Smooth muscle cell (in vitro differentiated cells): ENCODE measurements at regions not wholly inside any gene's neighbourhood (a gene's known extent, or its start where the extent isn't known, plus 50 kb on each side); places are given as distances from the start of the nearest gene placed in this dataset.

ENCODE experiments used
- DNase-seq: peaks from one replicate; lab custom pipeline; 2025; ENCODE audit not compliant: unreplicated experiment; lab: John Stamatoyannopoulos, UW
- H2AFZ ChIP-seq: fragments of 200-600 bp; sonication (generic); 2 replicates; pipeline ENCODE4 v1.6.0; 2016; ENCODE audit warnings: antibody characterized with exemption, low read depth, mild to moderate bottlenecking
- H3F3A ChIP-seq: fragments of 200-600 bp; sonication (generic); 2 replicates; pipeline ENCODE4 v1.6.0; 2017; ENCODE audit warnings: antibody characterized with exemption, low read depth
- H3K27ac ChIP-seq: fragments of 200-600 bp; sonication (generic); 2 replicates; pipeline ENCODE4 v1.5.1; 2016; ENCODE audit warnings: low read depth, mild to moderate bottlenecking
- H3K27me3 ChIP-seq: fragments of 200-600 bp; sonication (generic); 2 replicates; pipeline ENCODE4 v1.6.1; 2016; ENCODE audit warnings: low read depth, mild to moderate bottlenecking
- H3K36me3 ChIP-seq: fragments of 200-600 bp; sonication (generic); 2 replicates; pipeline ENCODE4 v1.5.1; 2016; ENCODE audit warnings: low read depth
- H3K4me1 ChIP-seq: fragments of 200-600 bp; sonication (generic); 2 replicates; pipeline ENCODE4 v1.5.1; 2016; ENCODE audit warnings: low read depth
- H3K4me2 ChIP-seq: fragments of 200-600 bp; sonication (generic); 2 replicates; pipeline ENCODE4 v1.6.0; 2016; ENCODE audit warnings: mild to moderate bottlenecking
- H3K4me3 ChIP-seq: fragments of 200-600 bp; sonication (generic); 2 replicates; pipeline ENCODE4 v1.5.1; 2016; ENCODE audit warnings: mild to moderate bottlenecking
- H3K79me2 ChIP-seq: fragments of 200-600 bp; sonication (generic); 2 replicates; pipeline ENCODE4 v1.6.0; 2016; ENCODE audit warnings: low read depth, mild to moderate bottlenecking
- H3K9ac ChIP-seq: fragments of 200-600 bp; sonication (generic); 2 replicates; pipeline ENCODE4 v1.6.0; 2016; ENCODE audit warnings: low read depth
- H3K9me3 ChIP-seq: fragments of 200-600 bp; sonication (generic); replicated peaks from 2 replicates; pipeline ENCODE4 v1.5.1; 2016; ENCODE audit warnings: low read depth
- H4K20me1 ChIP-seq: fragments of 200-600 bp; sonication (generic); 2 replicates; pipeline ENCODE4 v1.6.0; 2016; ENCODE audit warnings: low read depth
- WGBS: methylation state at CpG from one replicate; pipeline ENCODE4 v1.1.7; 2016; ENCODE audit warnings: low lambda C conversion rate; 5-methylcytosine and 5-hydroxymethylcytosine counted together
- TF ChIP-seq, protein P1 (sequence below): fragments of 200-600 bp; sonication (generic); IDR thresholded peaks from 2 replicates; pipeline ENCODE4 v1.5.1; 2017; ENCODE audit warnings: borderline replicate concordance, mild to moderate bottlenecking, antibody characterized with exemption; ENCODE audit not compliant: insufficient read depth, poor library complexity, severe bottlenecking

DNA sequence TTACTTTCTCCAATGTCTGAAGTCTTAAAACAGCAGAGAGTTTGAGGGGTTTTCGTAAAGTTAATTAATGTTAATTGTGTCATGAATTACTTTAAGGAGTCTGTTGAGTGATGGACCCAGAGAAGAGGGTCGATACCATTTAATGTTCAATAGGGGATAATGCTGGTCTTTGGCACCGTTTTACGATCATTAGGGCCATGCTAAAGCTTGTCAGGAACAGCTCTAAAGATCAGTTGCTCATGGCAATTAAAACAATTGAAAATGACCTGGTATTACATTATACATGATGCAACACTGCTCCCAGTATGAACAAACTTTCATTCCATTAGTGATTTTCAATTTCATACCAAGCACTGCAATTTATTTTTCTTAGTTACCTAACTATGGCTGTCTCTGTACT, 296.9 kb downstream of the ETV1 start:
- Histone ChIP-seq H3K79me2 (no peaks in the 10 kb centered on the region), H4K20me1 (no peaks in the 10 kb centered on the region), H3K36me3 (no peaks in the 10 kb centered on the region), H3K27ac (no peak overlapping the region), H3K4me2 (no peak overlapping the region), H3K4me3 (no peak overlapping the region), H2AFZ (no peak overlapping the region), H3K4me1 (no peaks in the 10 kb centered on the region), H3K9me3 (no peaks in the 10 kb centered on the region), H3K27me3 (no peaks in the 10 kb centered on the region), H3F3A (no peaks in the 10 kb centered on the region), H3K9ac (no peak overlapping the region)
- TF ChIP-seq, protein P1, sequence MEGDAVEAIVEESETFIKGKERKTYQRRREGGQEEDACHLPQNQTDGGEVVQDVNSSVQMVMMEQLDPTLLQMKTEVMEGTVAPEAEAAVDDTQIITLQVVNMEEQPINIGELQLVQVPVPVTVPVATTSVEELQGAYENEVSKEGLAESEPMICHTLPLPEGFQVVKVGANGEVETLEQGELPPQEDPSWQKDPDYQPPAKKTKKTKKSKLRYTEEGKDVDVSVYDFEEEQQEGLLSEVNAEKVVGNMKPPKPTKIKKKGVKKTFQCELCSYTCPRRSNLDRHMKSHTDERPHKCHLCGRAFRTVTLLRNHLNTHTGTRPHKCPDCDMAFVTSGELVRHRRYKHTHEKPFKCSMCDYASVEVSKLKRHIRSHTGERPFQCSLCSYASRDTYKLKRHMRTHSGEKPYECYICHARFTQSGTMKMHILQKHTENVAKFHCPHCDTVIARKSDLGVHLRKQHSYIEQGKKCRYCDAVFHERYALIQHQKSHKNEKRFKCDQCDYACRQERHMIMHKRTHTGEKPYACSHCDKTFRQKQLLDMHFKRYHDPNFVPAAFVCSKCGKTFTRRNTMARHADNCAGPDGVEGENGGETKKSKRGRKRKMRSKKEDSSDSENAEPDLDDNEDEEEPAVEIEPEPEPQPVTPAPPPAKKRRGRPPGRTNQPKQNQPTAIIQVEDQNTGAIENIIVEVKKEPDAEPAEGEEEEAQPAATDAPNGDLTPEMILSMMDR = no peak
- no peak for DNase-seq
- 75% methylated on average over 4 of the region's 4 CpGs for WGBS

DNA sequence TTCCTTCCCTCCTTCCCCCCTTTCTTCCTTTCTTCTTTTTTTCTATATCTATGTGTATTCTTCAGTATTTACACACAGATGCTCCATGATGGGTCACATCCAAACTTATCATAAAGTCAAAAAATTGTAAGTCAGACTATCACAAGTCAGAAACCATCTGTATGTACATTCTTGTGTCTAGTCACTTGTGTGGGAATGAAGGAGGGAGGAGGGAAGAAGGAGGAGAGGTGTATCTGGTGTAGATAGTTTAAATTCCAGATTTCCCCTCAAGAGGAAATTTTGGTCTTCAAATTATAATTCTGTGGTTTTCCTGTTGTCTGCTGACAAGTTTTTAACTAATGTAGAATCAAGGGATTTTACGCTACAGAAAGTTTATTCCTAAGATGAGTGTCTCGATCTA, 287.2 kb downstream of the ETV1 start:
- no peak for DNase-seq
- no peaks in the 10 kb centered on the region for H3K36me3 ChIP-seq
- H3K4me2 ChIP-seq = peak overlapping the region; percentile 41
- H2AFZ ChIP-seq = peak overlapping the region; percentile 2
- no peak overlapping the region for H3K9ac ChIP-seq
- H3K27me3 ChIP-seq = no peaks in the 10 kb centered on the region
- H3K4me1 ChIP-seq = no peaks in the 10 kb centered on the region
- no peak overlapping the region for H3K4me3 ChIP-seq
- TF ChIP-seq, protein P1 = no peak
- no peaks in the 10 kb centered on the region for H4K20me1 ChIP-seq
- H3F3A ChIP-seq = no peaks in the 10 kb centered on the region
- H3K79me2 ChIP-seq = no peaks in the 10 kb centered on the region
- peaks cover 4% of the 10 kb centered on the region for H3K9me3 ChIP-seq
- H3K27ac ChIP-seq = peak overlapping the region; percentile 16
- WGBS = 74% methylated on average over 2 of the region's 2 CpGs

DNA sequence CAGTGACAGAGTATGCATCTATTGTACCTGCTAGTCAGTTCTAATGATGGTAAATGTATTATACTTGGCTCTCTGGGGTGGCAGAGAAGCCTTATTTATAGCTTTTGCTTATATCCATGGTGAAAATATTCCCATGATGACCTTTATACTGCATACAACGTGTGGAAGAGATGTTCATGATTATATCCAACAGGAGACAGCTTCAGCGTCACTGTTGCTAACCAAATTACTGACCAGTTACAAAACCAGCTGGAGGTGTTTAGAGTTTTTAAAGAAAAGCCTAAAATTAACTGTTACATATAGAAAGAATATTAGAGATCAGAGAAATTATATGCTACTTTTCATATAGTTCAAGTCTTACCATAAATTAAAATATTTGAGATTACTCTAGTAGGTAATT, 280.8 kb downstream of the ETV1 start:
- no peak overlapping the region for H2AFZ ChIP-seq
- no peaks in the 10 kb centered on the region for H3K4me1 ChIP-seq
- H3K27me3 ChIP-seq = no peaks in the 10 kb centered on the region
- 82% methylated on average over 2 of the region's 2 CpGs for WGBS
- no peak for DNase-seq
- no peak overlapping the region for H3K27ac ChIP-seq
- TF ChIP-seq, protein P1 = no peak
- H3F3A ChIP-seq = no peaks in the 10 kb centered on the region
- no peak overlapping the region for H3K4me3 ChIP-seq
- no peak overlapping the region for H3K4me2 ChIP-seq
- H4K20me1 ChIP-seq = no peaks in the 10 kb centered on the region
- H3K9me3 ChIP-seq = no peaks in the 10 kb centered on the region
- H3K9ac ChIP-seq = no peak overlapping the region
- no peaks in the 10 kb centered on the region for H3K79me2 ChIP-seq
- no peaks in the 10 kb centered on the region for H3K36me3 ChIP-seq

DNA sequence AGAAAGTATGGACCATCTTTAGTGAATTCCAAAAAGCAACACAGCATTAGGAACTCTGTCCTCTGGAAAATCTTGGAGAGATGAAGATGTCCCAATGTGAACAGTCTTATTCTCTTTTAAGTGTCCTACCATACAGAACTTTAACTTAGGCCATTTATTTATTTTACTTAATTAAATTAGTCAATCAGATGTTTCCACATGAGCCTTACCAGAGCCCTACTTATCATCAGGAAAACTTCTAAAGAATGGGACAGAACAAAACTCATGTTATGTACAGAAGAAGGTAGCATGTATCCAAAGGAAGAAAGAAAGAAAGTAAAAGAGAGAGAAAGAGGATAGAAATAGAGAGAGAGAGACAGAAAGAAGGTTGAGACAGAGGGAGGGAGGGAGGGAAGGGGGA, 276.4 kb downstream of the ETV1 start:
- no peak for DNase-seq
- TF ChIP-seq, protein P1 = no peak
- no peak overlapping the region for H3K27ac ChIP-seq

More for the DNA sequence above, 276.4 kb downstream of the ETV1 start:
- Histone ChIP-seq H2AFZ (no peak overlapping the region), H3K4me2 (no peak overlapping the region), H3K27me3 (no peaks in the 10 kb centered on the region), H3K79me2 (no peaks in the 10 kb centered on the region), H3K36me3 (no peaks in the 10 kb centered on the region), H4K20me1 (no peaks in the 10 kb centered on the region), H3K9ac (no peak overlapping the region), H3K4me1 (no peaks in the 10 kb centered on the region), H3F3A (no peaks in the 10 kb centered on the region), H3K4me3 (no peak overlapping the region), H3K9me3 (no peaks in the 10 kb centered on the region)
